IMR-90 (cell line): ENCODE measurements at regions not wholly inside any gene's neighbourhood (a gene's known extent, or its start where the extent isn't known, plus 50 kb on each side); places are given as distances from the start of the nearest gene placed in this dataset.

ENCODE experiments used
- ATAC-seq: fragments of 200-7000 bp; cut with Tn5 transposase; 2 replicates; pipeline ENCODE4 v1.9.1; 2020; ENCODE audit warnings: low read depth, mild to moderate bottlenecking, moderate library complexity
- BruUV-seq: library from RNA; stranded (reverse); fragments of 400-500 nt; replicated peaks from 2 replicates; lab custom pipeline; 2021; lab: Mats Ljungman, UMichigan
- CTCF ChIA-PET: fragments of 300-600 bp; formaldehyde crosslinking; extraction: SDS; loops from one replicate; lab custom pipeline; 2021; ENCODE audit warnings: antibody characterized with exemption; lab: Yijun Ruan, JAX
- POLR2A ChIA-PET: fragments of 300-600 bp; sonication (Branson Sonifier 250); formaldehyde crosslinking; loops from one replicate; lab custom pipeline; 2022; ENCODE audit warnings: antibody characterized with exemption; ENCODE audit not compliant: unreplicated experiment; lab: Charles Lee
- DNase-seq: peaks from one replicate; pipeline ENCODE4 v3.0.0; 2013
- H2AFZ ChIP-seq: replicated peaks from 2 replicates; pipeline ENCODE3; 2013; ENCODE audit warnings: low read length, mild to moderate bottlenecking; ENCODE audit not compliant: poor library complexity
- H2AK5ac ChIP-seq: 2 replicates; pipeline ENCODE4 v1.6.1; 2013; ENCODE audit warnings: low read depth, low read length, inconsistent platforms
- H2AK9ac ChIP-seq: replicated peaks from 2 replicates; pipeline ENCODE3; 2013; ENCODE audit warnings: mild to moderate bottlenecking, low read depth, low read length, moderate library complexity; ENCODE audit not compliant: poor library complexity
- H2BK120ac ChIP-seq: 2 replicates; pipeline ENCODE4 v1.6.1; 2013; ENCODE audit warnings: low read depth, low read length, inconsistent platforms
- H2BK15ac ChIP-seq: 3 replicates; pipeline ENCODE4 v1.6.1; 2013; ENCODE audit warnings: low read depth, low read length, inconsistent platforms
- H2BK20ac ChIP-seq: 2 replicates; pipeline ENCODE4 v1.6.1; 2013; ENCODE audit warnings: low read depth, mild to moderate bottlenecking, inconsistent platforms, low read length, moderate library complexity
- H2BK5ac ChIP-seq: 2 replicates; pipeline ENCODE4 v1.6.1; 2013; ENCODE audit warnings: mild to moderate bottlenecking, low read depth, low read length, inconsistent platforms; ENCODE audit not compliant: poor library complexity, severe bottlenecking
- H3K14ac ChIP-seq: replicated peaks from 2 replicates; pipeline ENCODE4 v1.6.1; 2013; ENCODE audit warnings: low read depth, low read length, inconsistent platforms
- H3K18ac ChIP-seq: 2 replicates; pipeline ENCODE4 v1.6.1; 2013; ENCODE audit warnings: low read depth, low read length, control low read depth
- H3K23ac ChIP-seq: 2 replicates; pipeline ENCODE4 v1.6.1; 2013; ENCODE audit warnings: low read depth, low read length, inconsistent platforms
- H3K27ac ChIP-seq: 2 replicates; pipeline ENCODE4 v1.5.1; 2013; ENCODE audit warnings: mild to moderate bottlenecking, control low read depth, low read length; ENCODE audit not compliant: insufficient read depth
- H3K27me3 ChIP-seq: 2 replicates; pipeline ENCODE4 v1.6.1; 2013; ENCODE audit warnings: low read length; ENCODE audit not compliant: control insufficient read depth, insufficient read depth
- H3K36me3 ChIP-seq: 2 replicates; pipeline ENCODE4 v1.6.1; 2013; ENCODE audit warnings: low read length, mixed read lengths; ENCODE audit not compliant: control insufficient read depth, insufficient read depth
- H3K4ac ChIP-seq: 2 replicates; pipeline ENCODE4 v1.6.1; 2013; ENCODE audit warnings: low read depth, low read length, inconsistent platforms
- H3K4me1 ChIP-seq: 2 replicates; pipeline ENCODE4 v1.6.1; 2013; ENCODE audit warnings: low read length, mixed read lengths; ENCODE audit not compliant: control insufficient read depth, insufficient read depth
- H3K4me2 ChIP-seq: 2 replicates; pipeline ENCODE4 v1.6.1; 2013; ENCODE audit warnings: low read depth, mild to moderate bottlenecking, control low read depth, low read length, moderate library complexity
- H3K4me3 ChIP-seq: 2 replicates; pipeline ENCODE4 v1.5.1; 2013; ENCODE audit warnings: low read depth, mild to moderate bottlenecking, control low read depth, low read length, moderate library complexity; ENCODE audit not compliant: insufficient read depth
- H3K56ac ChIP-seq: 2 replicates; pipeline ENCODE4 v1.6.1; 2013; ENCODE audit warnings: low read length, inconsistent platforms; ENCODE audit not compliant: insufficient read depth; ENCODE audit errors: extremely low read depth
- H3K79me1 ChIP-seq, 2 experiments: 2 replicates each; pipeline ENCODE4 v1.6.1; 2013; ENCODE audit warnings: low read length in 2 of 2, inconsistent platforms in 1 of 2, low read depth in 1 of 2
- H3K9ac ChIP-seq: 2 replicates; pipeline ENCODE4 v1.6.1; 2013; ENCODE audit warnings: low read depth, low read length, control low read depth
- H3K9me1 ChIP-seq: 2 replicates; pipeline ENCODE4 v1.6.1; 2013; ENCODE audit warnings: low read length, inconsistent platforms; ENCODE audit not compliant: insufficient read depth
- H3K9me3 ChIP-seq: 2 replicates; pipeline ENCODE4 v1.6.1; 2013; ENCODE audit warnings: low read length; ENCODE audit not compliant: control insufficient read depth, insufficient read depth
- H4K20me1 ChIP-seq: 2 replicates; pipeline ENCODE4 v1.6.1; 2013; ENCODE audit warnings: low read length, inconsistent platforms; ENCODE audit not compliant: insufficient read depth
- H4K5ac ChIP-seq: 2 replicates; pipeline ENCODE4 v1.6.1; 2013; ENCODE audit warnings: mild to moderate bottlenecking, low read depth, low read length, control low read depth
- H4K8ac ChIP-seq, 2 experiments: 2 replicates each; pipeline ENCODE4 v1.6.1; 2013; ENCODE audit warnings: low read depth in 2 of 2, low read length in 2 of 2, control low read depth in 1 of 2, inconsistent platforms in 1 of 2
- H4K91ac ChIP-seq: 2 replicates; pipeline ENCODE4 v1.6.1; 2013; ENCODE audit warnings: low read depth, low read length, inconsistent platforms; ENCODE audit not compliant: insufficient read depth
- FOS ChIP-seq: fragments of 150-350 bp; IDR thresholded peaks from 2 replicates; pipeline ENCODE4 v1.6.1; 2016; ENCODE audit warnings: low read depth, low read length
- RCOR1 ChIP-seq: IDR thresholded peaks from 2 replicates; pipeline ENCODE4 v1.6.1; 2012; ENCODE audit warnings: mild to moderate bottlenecking, low read length, improper control_type of control experiment; ENCODE audit not compliant: insufficient replicate concordance
- RFX5 ChIP-seq: IDR thresholded peaks from 2 replicates; pipeline ENCODE4 v1.8.0; 2012; ENCODE audit warnings: low read depth, mild to moderate bottlenecking, low read length, moderate library complexity
- whole genome bisulfite sequencing, 2 experiments: methylation state at CpG; one replicate each; pipeline versions ENCODE4 v1.1.5 to v1.1.7; 2013; ENCODE audit warnings: missing lambda C conversion rate in 2 of 2; ENCODE audit not compliant: insufficient read length in 1 of 2; ENCODE audit errors: extremely low coverage in 2 of 2; 5-methylcytosine and 5-hydroxymethylcytosine counted together
- dilution Hi-C: fragments of 300-500 bp; cut with HindIII; formaldehyde crosslinking; loops from one replicate; pipeline ENCODE4 v1.14.3; 2018; ENCODE audit warnings: low sequenced_read_pairs; ENCODE audit not compliant: unreplicated experiment
- in situ Hi-C: fragments of 300-500 bp; cut with MboI; formaldehyde crosslinking; loops from 3 replicates; pipeline ENCODE4 v1.14.3; 2019; ENCODE audit warnings: low sequenced_read_pairs, inconsistent platforms, mixed read lengths
- intact Hi-C: fragments of 100-400 bp; cut with micrococcal nuclease; formaldehyde crosslinking; loops from 2 replicates; pipeline ENCODE4 v1.10.0; 2022

GRCh38 chr16:79658301-79659033, 57.9 kb upstream of the MAF start:
- Histone ChIP-seq H3K27me3 (no peaks in the 10 kb centered on the region), H3K36me3 (no peaks in the 10 kb centered on the region), H3K27ac (no peak overlapping the region), H3K14ac (no peak overlapping the region), H2AK9ac (no peak overlapping the region), H3K4me2 (no peak overlapping the region), H3K9ac (no peak overlapping the region), H3K4ac (no peak overlapping the region), H4K91ac (no peak overlapping the region), H3K18ac (no peak overlapping the region), H4K8ac (no peak overlapping the region), H3K4me3 (no peak overlapping the region), H3K9me3 (peaks cover 28% of the 10 kb centered on the region), H3K9me1 (no peaks in the 10 kb centered on the region; the same call in 1 of the 2 replicates), H3K4me1 (no peaks in the 10 kb centered on the region), H2AK5ac (no peak overlapping the region), H4K5ac (no peak overlapping the region), H3K23ac (no peak overlapping the region), H2BK5ac (no peak overlapping the region), H4K20me1 (no peaks in the 10 kb centered on the region), H3K79me1 (no peaks in the 10 kb centered on the region), H2AFZ (no peak overlapping the region), H2BK120ac (no peak overlapping the region; the same call in 1 of the 2 replicates), H3K56ac (no peak overlapping the region), H2BK15ac (no peak overlapping the region), H2BK20ac (no peak overlapping the region)
- dilution Hi-C loops = no loop called here
- no TSS peak for BruUV-seq
- DNase-seq (peak; percentile 35), ATAC-seq (no peak)
- ChIA-PET POLR2A (no interaction called here), CTCF (no interaction called here)
- 32% methylated on average over 11 of the region's 22 CpGs; no CpG with 5 or more reads in 1 of the 2 experiments for WGBS, 2 experiments
- intact Hi-C loops = no loop called here
- in situ Hi-C loops = no loop called here
- peak; percentile 35; the same call in 1 of the 2 replicates for TF ChIP-seq FOS
- no peak for TF ChIP-seq RCOR1
- no peak for TF ChIP-seq RFX5
